HG02884 (cell line): ENCODE measurements at regions not wholly inside any gene's neighbourhood (a gene's known extent, or its start where the extent isn't known, plus 50 kb on each side); places are given as distances from the start of the nearest gene placed in this dataset.
"Not testable (repeated sequence)": the region's sequence is repeated elsewhere in the genome, so short reads cannot be mapped to it uniquely, and the experiment has no call there.

Experiments
- ATAC-seq: cut with Tn5 transposase; IDR thresholded peaks from one replicate; pipeline ENCODE4 v1.9.1; 2021; ENCODE audit warnings: mild to moderate bottlenecking, moderate library complexity; ENCODE audit not compliant: unreplicated experiment

DNA sequence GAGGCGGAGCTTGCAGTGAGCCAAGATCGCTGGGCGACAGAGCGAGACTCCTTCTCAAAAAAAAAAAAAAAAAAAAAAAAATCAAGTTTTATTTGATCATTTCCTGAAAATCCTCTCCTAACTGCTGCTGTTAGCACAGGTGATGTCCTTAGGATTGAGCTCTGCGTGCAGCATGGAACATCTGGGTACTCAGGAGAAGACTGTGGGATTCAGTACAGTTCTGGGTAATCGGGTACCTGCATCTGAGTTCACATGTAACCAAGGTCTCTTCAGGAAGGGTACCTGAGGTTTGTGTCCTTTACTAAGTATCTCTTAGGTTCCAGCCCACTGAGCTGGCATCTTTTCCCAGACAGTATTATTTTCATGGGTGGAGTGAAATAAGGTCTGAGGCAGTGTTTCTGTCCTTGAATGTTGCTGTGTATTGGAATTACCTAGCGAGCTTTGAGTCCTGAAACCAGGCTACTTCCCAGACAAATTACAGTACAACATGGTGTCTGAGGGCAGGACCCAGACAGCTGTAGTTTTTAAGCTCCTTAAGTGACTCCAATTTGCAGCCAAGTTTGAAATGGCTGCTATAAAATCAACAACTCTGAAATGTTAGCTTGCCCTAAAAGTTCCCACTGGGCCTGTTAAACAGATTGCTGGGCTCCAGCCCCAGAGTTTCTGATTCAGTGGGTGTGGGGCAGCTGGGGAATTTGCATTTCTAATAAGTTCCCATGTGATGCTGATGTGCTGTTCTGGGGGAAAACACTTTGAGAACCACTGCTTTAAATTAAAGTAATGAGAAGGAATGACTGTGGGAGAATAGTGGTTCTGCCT lies 120.5 kb downstream of the PMAIP1 start:
- no peak for ATAC-seq

DNA sequence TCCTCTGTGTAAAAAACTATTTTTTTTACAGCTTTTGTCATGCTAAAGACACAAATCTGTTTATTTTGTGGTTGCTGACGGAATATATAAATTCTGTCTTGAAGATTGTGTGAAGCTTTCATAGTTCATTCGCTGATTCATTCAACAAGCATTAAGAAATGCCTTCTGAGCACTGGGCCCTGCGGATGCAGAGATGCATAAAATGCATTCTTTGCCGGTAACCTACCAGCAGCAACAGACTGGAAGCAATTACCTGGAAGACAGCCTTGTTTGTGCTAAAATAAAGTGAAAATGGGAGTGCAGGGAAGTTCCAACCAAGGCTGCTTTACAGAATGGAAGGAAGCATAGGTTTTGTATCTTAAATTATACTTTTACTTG lies 119.7 kb downstream of the PMAIP1 start:
- no peak for ATAC-seq

DNA sequence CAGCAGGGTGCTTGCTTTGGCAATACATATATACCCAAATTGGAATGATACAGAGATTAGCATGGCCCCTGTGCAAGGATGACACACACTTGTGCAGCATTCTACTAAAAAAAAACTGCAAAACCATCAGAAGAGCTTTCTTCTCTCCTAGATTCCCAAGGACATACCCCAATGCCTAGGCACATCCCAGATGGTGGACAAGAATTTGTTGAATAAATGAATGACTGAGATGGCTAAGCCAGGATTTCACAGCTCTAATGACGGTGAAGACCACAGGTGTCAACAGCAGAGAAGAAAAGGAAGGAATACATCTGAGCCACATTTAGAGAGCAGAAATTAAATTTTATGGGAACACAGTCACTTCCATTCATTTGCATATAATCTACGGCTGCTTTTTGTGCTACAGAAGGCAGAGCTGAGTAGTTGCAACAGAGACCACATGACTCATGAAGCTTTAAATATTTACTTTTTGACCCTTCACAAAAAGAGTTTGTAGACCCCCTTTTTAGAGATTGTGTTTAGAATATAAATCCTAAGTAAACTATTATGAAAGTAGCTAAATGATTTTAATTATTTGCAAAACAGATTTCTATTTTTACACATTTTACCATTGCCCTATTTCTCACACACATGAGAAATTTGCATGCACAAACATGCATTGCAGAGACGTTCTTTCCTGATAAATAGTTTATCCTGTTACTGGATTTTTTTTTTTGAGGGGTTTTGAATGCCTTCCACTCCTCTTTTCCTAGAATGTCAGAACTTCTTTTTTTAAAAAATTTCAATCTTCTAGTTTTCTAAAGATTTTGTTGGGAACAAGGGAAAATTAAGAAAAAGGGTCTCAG lies 119.0 kb downstream of the PMAIP1 start:
- ATAC-seq = no peak

DNA sequence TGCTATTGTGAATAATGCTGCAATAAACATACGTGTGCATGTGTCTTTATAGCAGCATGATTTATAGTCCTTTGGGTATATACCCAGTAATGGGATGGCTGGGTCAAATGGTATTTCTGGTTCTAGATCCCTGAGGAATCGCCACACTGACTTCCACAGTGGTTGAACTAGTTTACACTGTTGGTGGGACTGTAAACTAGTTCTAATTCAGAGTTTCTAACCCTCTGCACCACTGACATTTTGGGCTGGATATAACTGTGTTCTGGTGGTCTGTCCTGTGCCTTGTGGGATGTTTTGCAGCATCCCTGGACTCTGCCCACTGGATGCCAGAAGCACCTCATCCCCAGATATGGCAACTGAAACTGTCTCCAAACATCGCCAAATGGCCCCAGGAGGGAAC lies 118.3 kb downstream of the PMAIP1 start:
- not testable (repeated sequence) for ATAC-seq

DNA sequence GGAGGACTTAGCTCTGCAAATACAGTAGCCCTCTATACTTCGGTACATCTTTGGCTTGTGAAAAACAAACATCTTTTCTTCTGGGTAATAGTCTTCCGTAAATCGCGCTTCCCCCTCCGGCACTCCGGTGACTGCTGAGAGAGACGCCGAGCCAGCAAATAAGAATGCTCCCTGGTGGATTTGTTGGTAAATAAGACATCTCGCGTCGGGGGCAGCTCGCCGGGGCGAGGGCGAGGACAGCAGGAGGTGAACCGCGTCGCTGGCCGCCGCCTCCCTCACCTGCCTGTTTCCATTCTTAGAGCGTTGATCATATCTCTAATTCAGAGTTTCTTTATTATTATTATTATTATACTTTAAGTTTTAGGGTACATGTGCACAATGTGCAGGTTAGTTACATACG lies 117.6 kb downstream of the PMAIP1 start:
- ATAC-seq = no peak

DNA sequence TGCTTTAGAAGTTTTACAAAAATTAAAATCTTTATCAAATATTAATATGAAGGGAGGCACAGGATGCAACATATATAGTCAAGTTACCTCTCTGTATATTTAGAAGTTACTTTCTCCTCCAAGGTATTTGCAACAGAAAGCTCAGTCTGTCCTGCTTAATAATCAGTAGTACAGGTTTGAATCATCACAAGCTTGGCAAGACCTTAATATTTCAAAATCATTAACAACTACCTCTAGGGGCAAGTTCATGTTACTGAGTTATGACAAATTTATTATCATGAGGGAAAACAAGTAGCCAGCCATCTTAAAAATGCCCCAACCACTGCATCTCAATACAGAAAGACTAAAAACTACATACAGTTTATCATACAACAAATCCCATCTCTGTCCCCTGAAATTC lies 116.0 kb downstream of the PMAIP1 start:
- ATAC-seq = not testable (repeated sequence)

DNA sequence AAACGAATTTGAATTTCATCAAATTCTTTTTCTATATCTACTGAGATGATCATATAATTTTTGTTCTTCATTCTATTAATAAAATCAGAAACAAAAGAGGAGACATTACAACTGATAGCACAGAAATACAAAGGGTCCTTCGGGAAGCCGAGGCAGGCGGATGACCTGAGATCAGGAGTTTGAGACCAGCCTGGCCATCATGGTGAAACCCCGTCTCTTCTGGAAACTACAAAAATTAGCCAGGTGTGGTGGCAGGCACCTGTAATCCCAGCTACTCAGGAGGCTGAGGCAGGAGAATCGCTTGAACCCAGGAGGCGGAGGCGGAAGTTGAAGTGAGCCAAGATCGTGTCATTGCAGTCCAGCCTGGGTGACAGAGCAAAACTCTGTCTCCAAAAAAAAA lies 113.4 kb downstream of the PMAIP1 start:
- ATAC-seq = not testable (repeated sequence)

DNA sequence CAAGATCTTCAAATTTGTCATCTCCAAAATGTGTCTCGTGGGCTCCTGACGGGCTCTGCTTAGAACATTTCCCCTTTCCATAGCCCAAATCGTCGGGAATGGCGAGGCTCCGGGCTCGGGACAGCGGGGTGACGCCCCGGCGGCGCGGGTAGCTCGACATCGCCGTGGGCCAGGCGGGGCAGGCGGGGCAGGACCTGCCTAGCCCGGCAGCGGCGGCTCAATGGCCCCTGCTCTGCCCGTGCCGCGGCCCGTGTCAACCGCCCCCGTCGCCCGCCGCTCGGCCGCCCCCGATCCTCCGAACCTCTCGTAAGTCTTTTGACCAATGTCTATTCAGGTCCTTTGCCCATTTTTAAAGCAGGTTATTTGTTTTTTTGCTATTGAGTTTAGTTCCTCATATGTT lies 111.2 kb downstream of the PMAIP1 start:
- ATAC-seq = no peak

DNA sequence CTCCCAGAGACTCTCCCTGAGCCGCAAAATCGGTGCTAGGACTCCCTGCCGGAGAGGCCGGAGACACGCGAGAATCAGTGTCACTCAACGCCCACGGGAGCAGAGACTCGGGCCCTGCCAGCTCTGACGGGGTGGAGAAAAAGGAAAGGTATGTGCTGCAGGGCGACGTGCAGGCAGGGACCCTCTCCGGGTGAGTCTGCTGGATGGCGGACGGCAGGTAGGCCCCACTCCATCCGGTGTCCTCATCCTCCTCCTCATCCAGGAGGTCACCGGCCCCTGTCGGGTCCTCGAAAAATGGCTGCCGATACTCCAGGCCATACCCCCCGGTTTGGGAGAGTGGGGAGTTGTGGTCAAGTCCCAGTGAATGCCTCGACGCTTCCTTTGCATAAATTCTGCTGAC lies 110.7 kb downstream of the PMAIP1 start:
- no peak for ATAC-seq

DNA sequence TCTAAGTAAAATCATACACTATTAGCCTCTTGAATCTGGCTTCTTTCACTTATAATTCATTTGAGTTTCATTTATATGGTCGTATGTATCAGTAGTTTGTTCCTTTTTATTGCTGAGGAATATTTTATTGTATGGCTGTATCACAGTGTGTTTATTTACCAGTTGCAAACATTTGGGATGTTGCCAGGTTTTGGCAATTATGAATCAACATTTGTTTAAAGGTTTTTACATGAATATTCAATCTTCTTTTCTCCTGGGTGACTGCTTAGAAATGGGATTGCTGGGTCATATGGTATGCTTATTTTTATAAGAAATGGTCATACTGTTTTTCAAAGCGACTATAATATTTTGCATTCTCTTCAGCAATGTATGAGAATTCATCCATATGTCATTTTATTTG lies 107.9 kb downstream of the PMAIP1 start:
- ATAC-seq = no peak

DNA sequence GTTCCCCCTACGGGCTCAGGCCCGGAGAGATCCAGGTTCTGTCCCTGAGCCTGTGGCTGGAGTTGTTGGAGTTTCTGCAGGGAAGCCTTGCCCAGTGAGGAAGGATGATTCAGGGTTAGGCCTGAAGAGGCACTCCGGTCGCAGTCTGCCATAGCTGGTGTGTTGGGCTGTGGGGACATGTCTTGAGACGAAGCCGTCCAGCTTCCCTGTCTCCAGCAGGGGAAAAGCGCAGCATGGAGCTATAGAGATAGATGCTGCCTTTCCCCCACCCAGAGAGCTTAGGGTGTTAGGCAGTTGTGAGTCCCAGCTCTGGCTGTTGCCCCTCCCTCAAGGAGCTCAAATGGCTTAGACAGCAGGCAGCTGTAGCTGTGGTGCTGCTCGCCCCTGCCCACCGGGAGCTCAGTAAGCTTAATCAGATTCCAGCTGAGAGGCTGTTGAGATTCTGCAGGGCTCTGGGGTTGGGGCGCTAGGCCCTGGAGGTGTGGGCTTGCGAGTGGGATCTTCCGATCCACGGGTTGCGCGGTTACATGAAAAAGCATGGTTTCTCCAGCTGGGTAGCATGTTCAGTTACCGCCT lies 103.9 kb downstream of the PMAIP1 start:
- ATAC-seq = no peak

DNA sequence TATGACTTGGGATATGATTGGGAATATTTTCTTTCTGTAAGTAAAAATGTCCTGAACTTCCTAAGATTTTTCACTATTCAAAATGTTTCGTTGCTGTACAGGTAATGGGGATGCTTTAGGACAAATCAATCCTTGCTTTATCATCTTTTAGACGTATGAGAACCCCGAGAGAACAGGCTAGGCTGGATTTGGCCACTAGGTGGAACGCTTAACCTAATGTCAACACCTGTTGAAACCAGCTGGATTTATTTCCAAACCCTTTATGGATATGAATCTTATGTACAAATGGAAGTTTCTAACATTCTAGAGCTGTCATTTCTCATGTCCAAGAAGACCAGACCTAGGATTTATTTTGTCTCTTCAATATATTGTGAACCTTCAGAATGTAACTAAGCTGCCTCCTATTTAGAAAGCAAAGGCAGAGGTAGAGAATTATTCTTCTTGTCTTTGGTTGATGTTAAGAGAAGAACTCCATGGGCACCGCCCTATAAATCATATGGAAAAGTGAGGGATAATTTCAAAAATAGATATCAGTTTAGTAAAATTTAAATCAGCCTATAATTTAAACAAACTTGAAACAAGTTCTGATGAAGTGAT lies 96.7 kb downstream of the PMAIP1 start:
- ATAC-seq = peak; percentile 75

DNA sequence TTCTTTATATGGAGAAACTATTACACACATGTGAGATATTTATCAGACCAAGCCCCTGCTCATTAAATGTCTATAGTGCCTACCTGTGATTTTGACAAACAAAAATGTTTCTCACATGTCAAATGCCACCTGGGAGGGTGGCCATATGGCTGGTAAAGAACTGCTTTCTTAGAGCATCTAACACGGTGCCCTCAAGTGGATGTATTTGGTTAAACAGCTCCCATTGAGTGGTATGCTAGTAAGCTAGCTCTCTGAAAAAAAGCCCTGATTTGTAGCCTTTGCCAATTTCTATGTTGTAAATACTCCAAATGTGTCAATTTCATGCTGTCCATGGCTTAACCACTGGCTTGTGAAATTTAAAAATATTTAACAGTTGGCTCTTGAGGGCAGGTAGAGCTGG lies 94.6 kb downstream of the PMAIP1 start:
- ATAC-seq = no peak

DNA sequence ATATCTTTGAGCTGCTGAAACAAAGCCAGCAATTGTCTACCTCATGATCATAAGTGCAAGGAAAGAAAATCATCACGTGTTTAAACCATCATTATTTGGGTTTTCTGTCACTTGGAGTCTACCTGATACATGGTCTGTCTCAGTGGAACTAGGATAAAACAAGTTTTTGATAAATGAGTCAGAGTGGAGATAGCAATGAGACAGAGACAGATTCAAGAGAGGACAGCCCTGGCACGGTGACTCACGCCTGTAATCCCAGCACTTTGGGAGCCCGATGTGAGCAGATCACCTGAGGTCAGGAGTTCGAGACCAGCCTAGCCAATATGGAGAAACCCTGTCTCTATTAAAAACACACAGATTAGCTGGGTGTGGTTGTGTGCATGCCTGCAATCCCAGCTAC lies 93.8 kb downstream of the PMAIP1 start:
- no peak for ATAC-seq

DNA sequence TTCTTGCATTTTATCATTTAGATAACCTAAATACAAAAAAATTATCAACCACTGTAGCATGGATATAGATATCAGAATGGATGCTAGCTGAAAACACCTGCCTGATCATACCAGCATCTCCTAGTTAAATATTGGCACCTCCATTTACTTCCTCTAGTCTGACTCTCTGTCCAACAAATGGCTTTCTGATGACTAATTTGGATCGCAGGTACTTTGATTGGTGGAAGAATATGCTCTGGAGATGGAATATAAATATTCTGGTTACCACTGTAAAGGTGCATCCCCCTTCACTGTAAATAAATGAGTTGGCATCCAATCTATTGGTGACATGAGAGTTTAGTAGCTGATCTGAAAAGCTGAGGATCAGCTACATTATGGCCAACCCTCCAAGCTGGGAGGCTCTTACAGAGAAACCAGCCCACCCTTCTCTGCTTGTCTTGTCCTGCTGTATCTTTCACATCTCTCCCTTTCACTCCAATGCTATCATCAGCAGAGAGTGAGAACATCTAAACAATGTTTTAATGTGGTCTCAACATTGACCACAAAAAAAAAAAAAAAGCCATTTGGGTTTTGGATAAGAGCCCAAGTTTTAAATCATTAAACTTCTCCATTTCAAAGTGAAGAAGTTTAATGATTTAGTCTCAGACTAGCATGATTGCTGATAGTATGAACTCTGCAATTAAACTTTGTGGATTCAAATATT lies 90.5 kb downstream of the PMAIP1 start:
- ATAC-seq = no peak

DNA sequence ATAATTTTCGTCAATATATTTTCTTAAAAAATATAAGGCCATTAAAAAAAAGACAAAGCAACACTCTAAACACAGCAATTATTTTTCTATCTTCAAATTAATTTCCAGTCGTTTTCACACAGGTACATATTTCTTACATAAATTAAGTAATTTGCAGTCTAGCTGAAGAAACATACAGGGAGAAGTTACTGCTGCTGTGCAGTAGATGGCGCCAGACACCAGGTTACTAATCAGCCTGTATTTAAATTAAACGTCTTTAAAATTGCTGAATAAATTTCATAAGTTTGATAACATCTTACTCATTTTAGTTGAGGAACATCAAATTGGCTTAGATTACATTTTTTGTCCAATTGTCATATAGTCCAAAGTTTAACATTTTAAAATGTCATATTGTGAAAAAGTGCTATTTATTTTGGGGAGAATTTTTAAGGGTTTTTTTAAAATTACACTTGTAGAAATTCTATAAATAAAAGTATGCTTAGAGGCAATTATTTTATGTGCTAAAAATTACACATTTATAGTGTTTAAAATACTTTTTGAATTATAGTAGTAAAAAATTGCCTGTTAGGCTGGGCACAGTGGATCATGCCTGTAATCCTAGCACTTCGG lies 88.4 kb downstream of the PMAIP1 start:
- peak; percentile 71 for ATAC-seq

DNA sequence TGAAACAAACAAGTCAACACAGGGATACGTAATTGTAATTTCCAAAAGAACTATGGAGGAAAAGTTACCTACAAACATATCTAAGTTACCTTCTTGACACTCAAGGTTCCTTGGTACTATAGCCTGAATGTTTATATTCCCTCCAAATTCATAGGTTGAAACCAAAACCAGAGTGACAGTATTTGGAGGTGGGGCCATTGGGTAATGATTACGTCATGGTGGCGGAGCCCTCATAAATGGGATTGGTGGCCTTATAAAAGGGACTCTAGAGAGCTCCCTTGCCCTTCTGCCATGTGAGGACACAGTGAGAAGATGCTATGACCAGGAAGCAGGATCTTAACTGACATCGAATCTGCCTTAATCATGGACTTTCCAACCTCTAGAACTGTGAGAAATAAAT lies 87.3 kb downstream of the PMAIP1 start:
- no peak for ATAC-seq

DNA sequence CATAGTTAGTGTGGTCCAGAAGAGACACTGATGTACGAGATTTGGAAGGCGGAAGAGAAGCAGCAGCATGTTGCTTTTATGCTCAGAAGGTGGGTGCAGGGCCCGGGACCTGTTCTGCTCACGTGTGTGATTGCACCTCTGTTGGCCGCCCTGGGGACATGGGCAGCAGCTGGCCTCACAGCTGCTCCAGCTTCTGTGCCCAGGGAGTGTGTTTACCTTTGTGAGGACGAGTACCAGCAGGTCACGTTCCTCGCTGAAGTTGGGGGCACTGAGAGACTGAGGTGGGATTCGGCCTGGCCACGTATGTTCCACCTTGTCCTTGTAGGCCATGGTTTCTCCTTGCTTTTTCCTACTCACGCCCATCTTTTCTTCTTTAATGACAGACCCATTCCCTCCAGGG lies 86.3 kb downstream of the PMAIP1 start:
- ATAC-seq = no peak

DNA sequence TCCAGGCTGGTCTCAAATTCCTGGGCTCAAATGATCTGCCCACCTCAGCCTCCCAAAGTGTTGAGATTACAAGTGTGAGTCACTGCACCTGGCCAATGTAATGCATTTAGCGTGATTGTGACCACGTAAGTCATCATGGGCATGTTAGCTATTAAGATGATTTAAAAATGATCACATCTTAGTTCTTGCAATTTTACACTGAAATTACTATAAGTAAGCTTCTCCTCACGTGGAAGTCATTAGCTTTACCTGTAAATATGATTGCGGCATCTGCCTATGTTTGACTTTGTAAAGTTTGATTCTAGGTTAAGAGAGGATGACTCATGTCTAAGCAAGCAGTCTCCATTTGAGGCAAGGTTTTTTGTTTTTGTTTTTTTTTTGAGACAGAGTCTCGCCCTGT lies 85.5 kb downstream of the PMAIP1 start:
- ATAC-seq = no peak

DNA sequence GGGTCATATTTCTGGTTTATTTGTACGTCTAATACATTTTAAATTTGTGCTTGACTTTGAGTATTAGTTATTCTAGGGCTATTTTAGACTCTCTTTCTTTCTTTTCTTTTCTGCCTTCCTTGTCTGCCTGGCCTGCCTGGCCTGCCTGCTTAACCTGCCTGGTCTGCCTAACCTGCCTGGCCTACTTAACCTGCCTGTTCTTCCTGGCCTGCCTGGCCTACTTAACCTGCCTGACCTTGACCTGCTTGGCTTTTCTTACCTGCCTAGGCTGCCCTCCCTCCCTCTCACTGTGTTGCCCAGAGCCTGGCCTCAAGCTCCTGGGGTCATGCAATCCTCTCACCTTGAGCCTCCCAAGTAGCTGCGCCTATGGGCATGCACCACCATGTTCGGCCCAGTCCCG lies 83.7 kb downstream of the PMAIP1 start:
- no peak for ATAC-seq
